Activated naive CD4-positive, alpha-beta T cell treated with anti-CD3 and anti-CD28 coated beads for 36 hours (primary cell): ENCODE measurements at regions not wholly inside any gene's neighbourhood (a gene's known extent, or its start where the extent isn't known, plus 50 kb on each side); places are given as distances from the start of the nearest gene placed in this dataset.
"Not testable (repeated sequence)": the region's sequence is repeated elsewhere in the genome, so short reads cannot be mapped to it uniquely, and the experiment has no call there.

Experiments
- CTCF ChIA-PET: fragments of 350-600 bp; sonication (Branson Sonifier 250); formaldehyde crosslinking; loops from one replicate; lab custom pipeline; 2021; ENCODE audit warnings: antibody characterized with exemption; lab: Charles Lee
- DNase-seq: peaks from one replicate; pipeline ENCODE4 v3.0.0-alpha.2; 2020
- H3K27ac Mint-ChIP-seq: one replicate; pipeline ENCODE4 v1.8.0; 2021; ENCODE audit warnings: mild to moderate bottlenecking, mixed read lengths
- H3K27me3 Mint-ChIP-seq: one replicate; pipeline ENCODE4 v1.8.0; 2021; ENCODE audit warnings: low read depth, mixed read lengths
- H3K36me3 Mint-ChIP-seq: one replicate; pipeline ENCODE4 v1.8.0; 2021; ENCODE audit warnings: low read depth, mixed read lengths
- H3K4me1 Mint-ChIP-seq: one replicate; pipeline ENCODE4 v1.8.0; 2021; ENCODE audit warnings: low read depth, mixed read lengths
- H3K4me3 Mint-ChIP-seq: one replicate; pipeline ENCODE4 v1.8.0; 2021; ENCODE audit warnings: mild to moderate bottlenecking, moderate library complexity, mixed read lengths
- H3K9me3 Mint-ChIP-seq: one replicate; pipeline ENCODE4 v1.8.0; 2021; ENCODE audit warnings: mixed read lengths
- intact Hi-C: fragments of 100-400 bp; cut with micrococcal nuclease; formaldehyde crosslinking; loops from one replicate; pipeline ENCODE4 v1.15.1; 2023

DNA sequence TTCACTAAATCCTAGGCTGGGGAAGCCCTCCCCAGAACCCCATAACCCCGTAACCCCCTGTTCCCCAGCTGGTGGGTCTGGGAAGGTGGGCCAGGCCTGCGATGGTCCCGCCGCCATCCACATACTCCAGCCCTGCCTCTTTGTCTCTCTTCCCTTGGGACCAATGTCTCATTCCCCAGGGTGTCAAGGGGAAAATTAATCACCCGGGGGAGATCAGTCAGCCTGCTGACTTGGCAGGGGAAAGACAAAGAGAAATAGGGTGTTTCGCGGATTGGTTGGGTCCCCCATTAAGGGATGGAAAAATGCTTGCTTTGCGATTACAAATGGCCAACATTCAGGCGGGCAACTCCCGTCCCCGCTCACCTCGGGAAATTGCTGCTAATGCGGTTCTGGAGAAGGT lies 60.6 kb upstream of the LHX5 start:
- CTCF ChIA-PET, result no interaction called here
- Mint-ChIP-seq H3K9me3 (peaks cover 4% of the 10 kb centered on the region), H3K27me3 (peaks cover 10% of the 10 kb centered on the region), H3K27ac (no peak overlapping the region), H3K36me3 (no peaks in the 10 kb centered on the region), H3K4me3 (no peak overlapping the region), H3K4me1 (no peaks in the 10 kb centered on the region)
- intact Hi-C loops, result no loop called here
- DNase-seq, result no peak

DNA sequence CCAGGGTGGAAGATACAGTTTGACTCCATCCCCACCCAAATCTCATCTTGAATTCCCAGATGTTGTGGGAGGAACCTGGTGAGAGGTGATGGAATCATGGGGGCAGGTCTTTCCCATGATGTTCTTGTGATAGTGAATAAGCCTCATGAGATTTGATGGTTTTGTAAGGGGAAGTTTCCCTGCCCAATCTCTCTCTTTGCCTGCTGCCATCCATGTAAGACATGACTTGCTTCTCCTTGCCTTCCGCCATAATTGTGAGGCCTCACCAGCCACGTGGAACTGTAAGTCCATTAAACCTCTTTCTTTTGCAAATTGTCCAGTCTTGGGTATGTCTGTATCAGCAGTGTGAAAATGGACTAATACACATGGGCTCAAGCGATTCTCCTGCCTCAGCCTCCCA lies 59.4 kb upstream of the LHX5 start:
- not testable (repeated sequence) for H3K27ac Mint-ChIP-seq
- peaks cover 11% of the 10 kb centered on the region for H3K27me3 Mint-ChIP-seq

DNA sequence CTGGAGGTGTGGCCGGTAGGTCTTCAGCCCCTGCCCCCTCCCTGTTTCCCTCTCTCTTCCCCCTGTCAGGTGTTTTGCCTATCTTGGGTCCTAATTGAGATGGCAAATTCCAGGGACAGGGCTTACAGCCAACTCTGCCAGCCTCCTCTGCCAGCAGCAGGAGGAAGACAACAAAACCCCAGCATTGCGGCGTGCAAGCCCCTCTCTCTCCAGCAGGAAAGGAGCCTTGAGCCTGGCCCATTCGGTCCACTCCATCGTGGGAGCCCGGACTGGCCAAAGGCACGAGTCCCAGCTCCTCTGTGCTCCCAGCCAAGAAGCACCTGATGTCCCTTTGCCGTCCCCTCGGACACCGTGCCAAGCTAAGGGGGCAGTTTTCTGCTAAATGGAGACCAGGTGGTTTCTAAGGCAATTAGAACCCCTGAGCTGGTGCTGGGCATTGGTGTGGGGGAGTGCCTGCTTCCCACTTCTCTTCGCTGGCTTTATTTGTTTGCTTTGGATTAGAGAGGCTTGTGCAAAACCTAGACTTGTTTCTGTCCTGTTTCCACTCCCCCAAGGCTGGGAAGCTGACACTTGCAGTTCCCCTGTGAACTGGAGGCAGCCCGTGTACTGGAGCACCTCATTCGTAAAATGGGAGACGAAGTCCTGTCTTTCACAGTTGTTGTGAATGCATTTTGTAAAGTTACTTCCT lies 57.1 kb upstream of the LHX5 start:
- intact Hi-C loops, result no loop called here
- peaks cover 16% of the 10 kb centered on the region for H3K27me3 Mint-ChIP-seq
- no peak for DNase-seq
- no peaks in the 10 kb centered on the region for H3K9me3 Mint-ChIP-seq
- H3K27ac Mint-ChIP-seq, result no peak overlapping the region
- no peak overlapping the region for H3K4me3 Mint-ChIP-seq
- H3K4me1 Mint-ChIP-seq, result no peaks in the 10 kb centered on the region
- CTCF ChIA-PET, result no interaction called here
- no peaks in the 10 kb centered on the region for H3K36me3 Mint-ChIP-seq

More for the DNA sequence above, 59.4 kb upstream of the LHX5 start:
- H3K4me1 Mint-ChIP-seq, CTCF ChIA-PET, DNase-seq, H3K4me3 Mint-ChIP-seq, intact Hi-C loops, H3K9me3 Mint-ChIP-seq, H3K36me3 Mint-ChIP-seq: not testable (repeated sequence)

DNA sequence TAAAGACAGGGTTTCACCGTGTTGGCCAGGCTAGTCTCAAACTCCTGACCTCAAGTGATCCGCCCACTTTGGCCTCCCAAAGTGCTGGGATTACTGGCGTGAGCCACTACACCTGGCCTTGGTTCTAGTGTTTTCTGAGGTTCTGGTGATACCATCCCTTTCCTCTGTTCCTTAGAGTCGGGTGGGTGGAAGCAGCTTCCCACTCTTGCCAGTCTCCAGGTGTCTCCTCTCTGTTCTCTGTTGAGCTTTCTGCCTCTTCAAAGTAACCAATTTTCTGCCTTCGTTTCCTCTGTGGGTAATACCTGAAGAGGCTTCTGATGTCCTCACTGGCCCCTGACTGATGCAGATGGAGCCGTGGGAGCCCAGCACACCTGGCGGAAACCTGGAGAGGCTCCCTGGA lies 53.4 kb upstream of the LHX5 start:
- Mint-ChIP-seq H3K9me3 (no peaks in the 10 kb centered on the region), H3K4me3 (no peak overlapping the region), H3K36me3 (no peaks in the 10 kb centered on the region), H3K27ac (no peak overlapping the region), H3K27me3 (peaks cover 28% of the 10 kb centered on the region), H3K4me1 (no peaks in the 10 kb centered on the region)
- CTCF ChIA-PET, result no interaction called here
- DNase-seq, result no peak
- intact Hi-C loops, result no loop called here

DNA sequence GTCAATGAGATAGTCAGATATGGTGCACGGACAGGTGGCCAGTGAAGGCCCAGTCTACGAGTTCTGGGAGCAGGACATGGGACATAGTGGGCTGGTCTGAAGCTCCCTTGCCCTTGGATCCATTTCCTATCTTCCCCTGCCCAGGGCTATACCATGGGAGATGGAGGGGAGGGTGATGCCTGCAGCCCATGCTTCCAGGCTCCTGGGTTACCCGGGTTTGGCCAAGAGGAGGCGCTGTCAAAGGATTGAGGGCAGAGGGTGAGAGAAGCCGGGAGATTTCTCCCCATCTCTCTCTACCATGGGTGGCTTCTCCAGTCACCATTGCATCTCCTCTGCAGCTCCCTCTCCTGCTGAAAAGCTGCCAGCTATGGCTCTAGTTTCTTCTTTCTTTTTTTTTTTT lies 52.8 kb upstream of the LHX5 start:
- Mint-ChIP-seq H3K27ac (no peak overlapping the region), H3K4me3 (no peak overlapping the region), H3K4me1 (no peaks in the 10 kb centered on the region), H3K9me3 (no peaks in the 10 kb centered on the region), H3K27me3 (peaks cover 30% of the 10 kb centered on the region), H3K36me3 (no peaks in the 10 kb centered on the region)
- CTCF ChIA-PET, result no interaction called here
- no peak for DNase-seq
- intact Hi-C loops, result no loop called here

- Mint-ChIP-seq H3K27me3 (peaks cover 43% of the 10 kb centered on the region), H3K27ac (no peak overlapping the region), H3K4me1 (no peaks in the 10 kb centered on the region), H3K4me3 (no peak overlapping the region), H3K9me3 (no peaks in the 10 kb centered on the region), H3K36me3 (no peaks in the 10 kb centered on the region)
- intact Hi-C loops, result no loop called here
- no peak for DNase-seq
- CTCF ChIA-PET, result no interaction called here
These were observed 50.0 kb upstream of the LHX5 start for GRCh38 chr12:113521708-113522107.
